ENCODE measurements at regions not wholly inside any gene's neighbourhood (a gene's known extent, or its start where the extent isn't known, plus 50 kb on each side); places are given as distances from the start of the nearest gene placed in this dataset.
A peak's percentile ranks its signal among the peaks of the same experiment; 100 is the strongest.

- peak; percentile 50 for ATAC-seq (ENCODE audit: low FRiP score)
- no peak for TF ChIP-seq CTCF (IDR thresholded peaks at IDR 0.05)
- no peak for DNase-seq (ENCODE audit: low spot score)
These were observed 451.3 kb downstream of the METTL15 start for GRCh38 chr11:28559492-28559891.

GRCh38 chr11:28547321-28547741 lies 439.1 kb downstream of the METTL15 start:
- ATAC-seq (ENCODE audit: low FRiP score) (no peak), DNase-seq (ENCODE audit: low spot score) (no peak)
- no peak for TF ChIP-seq CTCF (IDR thresholded peaks at IDR 0.05)

- ATAC-seq (ENCODE audit: low FRiP score) (no peak), DNase-seq (ENCODE audit: low spot score) (no peak)
- TF ChIP-seq CTCF (IDR thresholded peaks at IDR 0.05): no peak
These were observed 437.3 kb downstream of the METTL15 start for GRCh38 chr11:28545536-28545935.

GRCh38 chr11:28542561-28542960 lies 434.4 kb downstream of the METTL15 start:
- no peak for ATAC-seq (ENCODE audit: low FRiP score)
- no peak for TF ChIP-seq CTCF (IDR thresholded peaks at IDR 0.05)
- DNase-seq (ENCODE audit: low spot score): no peak

GRCh38 chr11:28539239-28540030 lies 431.2 kb downstream of the METTL15 start:
- TF ChIP-seq CTCF (IDR thresholded peaks at IDR 0.05): no peak
- no peak for ATAC-seq (ENCODE audit: low FRiP score)
- no peak for DNase-seq (ENCODE audit: low spot score)

GRCh38 chr11:28537822-28538221 lies 429.6 kb downstream of the METTL15 start:
- no peak for ATAC-seq (ENCODE audit: low FRiP score)
- no peak for DNase-seq (ENCODE audit: low spot score)
- TF ChIP-seq CTCF (IDR thresholded peaks at IDR 0.05): no peak

Measured in omental fat pad (tissue), 3 donors.